GM18873 (cell line): ENCODE measurements at regions not wholly inside any gene's neighbourhood (a gene's known extent, or its start where the extent isn't known, plus 50 kb on each side); places are given as distances from the start of the nearest gene placed in this dataset.

Source experiments
- ATAC-seq: cut with Tn5 transposase; IDR thresholded peaks from one replicate; pipeline ENCODE4 v1.9.1; 2021; ENCODE audit warnings: mild to moderate bottlenecking, moderate library complexity, moderate number of reproducible peaks; ENCODE audit not compliant: unreplicated experiment, low FRiP score

DNA sequence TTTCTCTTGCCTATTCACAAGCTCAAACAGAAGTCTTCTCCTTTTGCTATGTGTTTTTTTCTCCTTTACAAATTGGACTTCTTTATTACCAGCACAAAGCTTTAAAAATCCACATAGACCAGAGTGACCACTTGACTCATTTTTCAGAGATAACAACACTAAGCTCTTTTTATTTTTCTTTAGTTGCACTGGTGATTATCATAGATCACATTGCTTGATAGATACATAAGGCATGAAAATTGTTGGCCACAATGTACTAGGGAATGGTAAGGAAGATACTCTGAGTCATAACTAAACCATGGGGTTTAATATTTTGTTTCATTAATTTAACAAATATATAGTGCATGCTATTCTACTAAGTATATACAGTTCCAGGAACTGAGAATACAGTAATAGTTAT is 159.0 kb downstream of the GASK1B start:
- ATAC-seq, result no peak

DNA sequence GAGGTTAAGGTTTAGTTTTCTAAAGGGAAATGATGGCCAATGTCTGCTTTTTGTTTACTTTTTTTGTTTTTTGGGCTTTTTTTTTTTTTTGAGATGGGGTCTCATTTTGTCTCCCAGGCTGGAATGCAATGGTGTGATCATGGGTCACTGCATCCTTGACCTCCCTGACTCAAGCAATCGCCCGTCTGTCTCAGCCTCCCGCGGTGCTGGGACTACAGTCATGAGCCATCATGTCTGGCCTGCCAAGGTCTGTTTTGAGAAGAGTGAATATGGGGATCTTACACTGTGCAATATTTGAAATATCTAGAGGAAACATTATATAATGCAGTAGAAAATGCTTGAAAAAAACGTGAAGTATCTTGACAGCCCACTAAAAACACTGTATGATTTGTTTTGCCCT is 162.5 kb downstream of the GASK1B start:
- no peak for ATAC-seq

DNA sequence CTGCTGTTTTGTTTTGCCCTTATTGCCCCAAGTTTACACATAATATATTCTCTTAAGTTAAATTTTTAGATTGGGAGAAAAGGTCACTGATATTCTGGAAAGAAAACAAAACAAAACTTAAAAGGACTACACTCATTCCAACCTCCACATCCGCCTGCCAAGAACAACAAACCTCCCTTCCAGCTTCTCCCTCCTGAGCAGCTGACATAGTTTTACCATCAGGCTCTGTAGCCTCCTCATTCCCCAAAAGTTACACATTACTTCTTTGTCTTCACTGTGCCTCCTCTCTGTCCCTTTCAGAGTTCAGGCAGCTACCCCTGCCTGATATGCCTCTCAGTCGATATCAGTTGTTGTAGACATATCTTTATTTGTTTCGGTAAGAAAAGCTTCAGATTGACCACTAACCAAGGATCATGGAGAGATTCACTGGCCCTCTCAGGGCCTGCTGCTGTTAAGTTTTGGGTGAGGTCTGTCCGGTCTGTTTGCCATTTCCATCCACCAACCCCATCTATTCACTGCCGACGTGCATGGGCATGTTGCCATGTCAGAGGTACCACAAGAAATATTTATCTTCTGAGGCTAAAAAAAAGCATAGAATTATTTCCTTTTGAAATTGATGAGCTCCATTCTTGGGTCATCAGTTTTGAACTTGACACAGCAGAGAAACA is 164.1 kb downstream of the GASK1B start:
- no peak for ATAC-seq

DNA sequence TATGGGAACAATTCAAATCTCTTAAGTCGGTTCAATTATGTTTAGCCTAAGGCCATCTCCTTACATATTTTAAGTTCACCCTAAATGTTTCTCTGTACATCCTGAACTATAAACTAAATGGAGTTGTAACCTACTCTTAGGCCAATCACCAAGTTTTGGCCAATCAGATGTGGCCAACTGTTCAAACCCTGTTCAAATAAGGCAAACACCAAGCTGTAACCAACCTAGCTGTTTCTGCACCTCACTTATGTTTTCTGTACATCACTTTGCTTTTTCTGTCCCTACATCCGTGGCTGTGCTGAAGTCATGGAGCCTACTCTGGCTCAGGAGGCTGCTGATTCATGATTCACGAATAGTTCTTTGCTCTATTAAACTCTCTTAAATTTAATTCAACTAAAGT is 165.3 kb downstream of the GASK1B start:
- ATAC-seq, result no peak

DNA sequence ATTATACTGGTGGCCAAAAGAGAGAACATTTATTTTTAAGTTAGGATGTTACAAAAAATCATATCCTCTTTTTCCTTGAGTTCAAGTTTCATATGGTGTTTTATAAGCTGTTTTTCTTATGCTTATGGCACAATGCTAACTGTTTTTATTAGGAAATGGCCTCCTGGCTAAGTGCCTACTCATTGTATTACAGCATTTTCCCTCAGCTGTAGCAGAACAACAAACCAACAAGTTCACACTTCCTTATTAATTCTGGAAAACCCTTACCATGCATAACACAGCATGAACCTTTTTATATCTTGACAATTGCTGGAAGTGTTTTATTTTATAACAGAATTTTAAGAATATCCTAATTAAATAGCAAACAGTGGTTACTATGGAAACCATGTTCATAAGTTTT is 165.8 kb downstream of the GASK1B start:
- ATAC-seq, result no peak

DNA sequence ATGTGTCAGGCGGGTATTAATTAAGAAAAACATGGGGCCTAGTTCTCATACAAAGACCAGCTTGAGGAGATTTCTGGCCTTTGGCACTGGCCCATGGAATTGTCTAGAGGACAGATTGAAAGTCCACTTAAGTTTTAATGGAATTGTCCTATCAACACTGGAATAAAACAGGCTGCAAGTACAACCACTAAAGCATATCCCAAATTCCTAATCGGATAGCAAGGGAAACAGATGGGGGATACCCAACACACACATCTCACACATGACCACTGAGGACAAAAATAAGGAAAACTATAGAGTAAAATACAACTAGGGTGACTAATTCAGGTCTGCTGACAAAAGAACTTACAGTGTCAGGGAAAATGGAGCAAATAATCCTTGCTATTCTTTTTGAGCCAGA is 167.8 kb downstream of the GASK1B start:
- no peak for ATAC-seq

DNA sequence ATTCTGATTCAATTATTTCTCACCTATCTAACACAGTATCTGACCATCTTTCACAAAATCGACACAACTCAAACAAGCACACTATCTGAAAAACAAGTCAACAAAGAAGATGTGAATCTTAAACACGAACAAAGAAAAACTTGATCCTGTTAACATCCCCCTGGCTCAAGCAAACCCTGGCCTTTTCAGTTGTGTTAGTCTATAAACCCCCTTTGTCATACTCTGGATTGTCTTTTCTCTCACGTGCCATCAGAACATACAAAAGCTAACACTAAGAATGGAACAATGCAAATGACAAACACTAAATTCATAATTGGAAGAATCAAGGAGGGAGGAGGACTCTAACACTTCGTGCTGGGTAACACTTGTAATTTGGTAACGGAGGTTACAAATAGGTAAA is 168.7 kb downstream of the GASK1B start:
- no peak for ATAC-seq

DNA sequence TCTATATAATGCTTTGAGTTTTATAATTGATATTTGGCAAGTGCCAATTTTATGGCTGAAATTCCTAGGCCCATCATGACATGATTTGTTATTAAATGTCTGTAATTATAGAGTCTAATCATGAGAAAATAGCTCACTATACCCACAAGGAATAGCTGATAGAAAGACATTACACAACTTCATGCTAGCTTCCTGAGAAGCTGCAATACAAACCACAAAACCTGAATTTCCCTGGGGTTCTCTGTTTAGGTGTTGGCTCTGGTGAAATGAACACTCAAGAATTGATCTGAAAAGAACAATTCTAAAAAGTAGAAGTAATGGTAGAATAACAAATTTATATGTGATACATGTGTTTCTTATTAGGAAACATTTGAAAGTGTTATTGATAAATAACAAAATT is 169.6 kb downstream of the GASK1B start:
- ATAC-seq, result no peak

DNA sequence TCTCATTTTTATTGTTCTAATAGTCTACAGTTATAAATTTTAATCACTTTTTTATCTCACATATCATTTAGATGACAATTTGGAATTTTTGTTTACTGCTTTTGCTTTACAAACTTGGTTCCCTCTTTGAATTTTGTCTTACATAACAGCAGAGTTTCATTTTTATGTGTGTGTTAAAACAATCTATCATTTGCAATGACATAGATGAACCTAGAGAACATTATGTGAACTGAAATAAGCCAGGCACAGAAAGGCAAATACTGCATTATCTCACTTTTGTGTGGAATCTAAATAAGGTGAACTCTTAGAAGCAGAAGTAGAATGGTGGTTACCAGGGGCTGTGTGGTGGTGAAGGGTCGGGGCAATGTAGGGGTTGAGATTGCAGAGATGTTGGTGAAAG is 170.7 kb downstream of the GASK1B start:
- no peak for ATAC-seq

DNA sequence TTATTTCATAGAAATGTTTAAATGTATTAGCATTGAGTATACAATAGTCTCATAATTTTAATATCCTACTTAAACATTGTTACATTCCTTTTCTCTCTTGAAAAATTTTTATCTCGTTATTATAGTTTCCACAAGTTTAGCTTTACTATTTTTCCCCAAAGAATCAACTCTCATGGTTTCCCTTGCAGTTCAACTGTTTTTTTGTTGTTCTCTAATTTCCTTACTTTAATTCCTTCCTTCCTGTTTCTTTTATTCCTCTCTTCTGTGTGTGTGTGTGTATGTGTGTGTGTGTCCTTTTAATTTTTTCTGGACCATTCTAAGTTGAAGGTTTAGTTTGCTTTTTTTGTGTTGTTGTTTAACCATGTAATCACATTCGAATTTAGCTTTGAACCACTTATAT is 171.1 kb downstream of the GASK1B start:
- ATAC-seq, result no peak

DNA sequence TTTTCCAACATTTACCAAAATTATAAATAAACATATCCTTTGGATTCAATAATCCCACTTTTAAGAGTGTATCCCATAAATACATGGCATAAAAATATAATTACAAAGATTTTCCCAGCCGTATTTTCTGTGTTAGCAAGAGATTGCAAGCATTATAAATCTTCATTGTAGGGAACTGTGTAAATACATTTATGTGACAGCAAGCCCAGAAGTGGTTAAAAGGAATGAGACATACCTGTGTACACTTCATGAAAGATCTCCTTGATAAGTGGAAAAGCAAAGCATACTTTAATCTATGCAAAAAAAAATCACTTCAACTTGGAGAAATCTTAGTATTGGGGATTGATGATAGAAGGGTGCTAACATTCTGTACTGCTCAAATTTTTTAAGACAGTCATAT is 173.1 kb downstream of the GASK1B start:
- no peak for ATAC-seq

DNA sequence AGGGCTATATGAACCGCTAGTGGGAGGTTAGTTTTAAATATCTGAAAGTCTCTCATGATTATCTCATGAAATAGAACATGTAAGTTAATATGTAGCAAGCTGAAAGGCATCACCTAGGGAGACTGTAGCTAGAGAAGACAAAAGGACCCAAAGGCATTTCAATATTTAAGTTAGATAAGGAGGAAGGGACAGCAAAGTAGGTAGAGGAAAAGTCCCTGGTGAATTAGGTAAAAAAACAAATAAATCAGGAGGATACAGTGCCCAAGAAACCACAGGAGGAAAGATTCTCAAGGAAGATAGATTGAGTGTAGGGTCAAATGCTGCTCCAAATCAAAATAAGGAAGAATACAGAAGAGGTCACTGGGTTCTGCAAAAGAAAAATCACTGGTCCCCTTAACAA is 175.5 kb downstream of the GASK1B start:
- no peak for ATAC-seq

DNA sequence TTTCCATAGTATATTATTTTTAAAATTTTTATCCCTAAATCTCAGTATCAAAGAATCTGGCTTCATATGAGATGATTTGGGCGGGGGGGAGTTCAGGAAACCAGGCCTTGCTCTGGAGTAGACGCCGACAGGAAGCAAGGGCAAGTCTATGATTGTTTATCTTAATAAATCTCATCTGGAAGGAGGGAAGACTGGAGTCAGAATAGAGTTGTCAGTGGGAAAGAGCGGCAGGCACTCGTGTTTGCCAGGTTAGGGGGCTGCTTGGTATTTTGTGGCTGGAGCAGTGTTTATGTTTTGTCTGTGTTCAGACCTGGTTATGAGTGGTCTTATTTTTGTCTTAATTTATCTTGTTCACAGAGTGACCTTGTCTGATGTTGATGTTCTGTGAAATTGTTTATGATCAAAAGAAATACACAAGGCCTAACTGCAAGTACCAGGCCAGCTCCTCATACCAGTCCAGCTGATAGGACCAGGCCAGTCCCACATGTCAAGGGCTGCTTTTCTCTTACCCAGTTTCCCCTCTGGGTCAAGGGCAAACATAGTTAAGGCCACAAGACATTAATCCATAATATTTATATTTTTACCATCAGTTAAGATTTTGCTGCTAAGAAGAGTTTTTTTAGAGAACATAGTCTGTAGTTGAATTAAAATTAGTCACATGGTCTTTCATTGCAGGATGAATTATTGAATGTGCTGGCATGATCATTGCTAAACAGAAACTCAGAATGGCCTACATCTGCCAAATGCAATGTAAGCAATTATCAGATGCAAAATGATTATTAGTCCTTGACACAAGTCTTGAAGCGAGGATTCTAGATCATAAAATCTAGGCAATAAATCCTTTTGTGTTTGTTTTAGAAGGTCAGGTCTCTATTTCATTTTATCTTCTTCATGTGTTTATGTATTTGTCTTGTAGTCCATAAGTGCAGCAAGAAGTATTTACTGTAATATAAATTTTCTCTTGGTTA is 176.5 kb downstream of the GASK1B start:
- no peak for ATAC-seq

DNA sequence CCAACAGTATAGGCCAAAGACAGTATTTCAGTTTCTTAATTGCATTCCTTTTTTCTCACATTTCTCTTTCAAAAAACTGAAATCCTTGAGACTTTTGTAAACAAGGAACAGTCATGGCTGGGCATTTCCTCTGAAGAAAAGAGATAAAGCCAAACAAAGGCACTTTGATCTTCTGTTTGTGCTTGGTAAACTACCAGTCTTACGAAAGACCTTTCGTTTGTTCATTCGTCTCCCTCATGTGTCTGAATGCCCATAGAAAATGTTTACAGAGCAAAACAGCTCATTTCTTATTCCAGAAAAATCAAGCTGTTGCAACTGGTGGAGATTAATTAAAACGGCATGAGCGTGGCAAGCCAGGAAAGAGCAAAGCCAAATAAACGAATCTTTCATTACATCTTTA is 178.0 kb downstream of the GASK1B start:
- no peak for ATAC-seq

DNA sequence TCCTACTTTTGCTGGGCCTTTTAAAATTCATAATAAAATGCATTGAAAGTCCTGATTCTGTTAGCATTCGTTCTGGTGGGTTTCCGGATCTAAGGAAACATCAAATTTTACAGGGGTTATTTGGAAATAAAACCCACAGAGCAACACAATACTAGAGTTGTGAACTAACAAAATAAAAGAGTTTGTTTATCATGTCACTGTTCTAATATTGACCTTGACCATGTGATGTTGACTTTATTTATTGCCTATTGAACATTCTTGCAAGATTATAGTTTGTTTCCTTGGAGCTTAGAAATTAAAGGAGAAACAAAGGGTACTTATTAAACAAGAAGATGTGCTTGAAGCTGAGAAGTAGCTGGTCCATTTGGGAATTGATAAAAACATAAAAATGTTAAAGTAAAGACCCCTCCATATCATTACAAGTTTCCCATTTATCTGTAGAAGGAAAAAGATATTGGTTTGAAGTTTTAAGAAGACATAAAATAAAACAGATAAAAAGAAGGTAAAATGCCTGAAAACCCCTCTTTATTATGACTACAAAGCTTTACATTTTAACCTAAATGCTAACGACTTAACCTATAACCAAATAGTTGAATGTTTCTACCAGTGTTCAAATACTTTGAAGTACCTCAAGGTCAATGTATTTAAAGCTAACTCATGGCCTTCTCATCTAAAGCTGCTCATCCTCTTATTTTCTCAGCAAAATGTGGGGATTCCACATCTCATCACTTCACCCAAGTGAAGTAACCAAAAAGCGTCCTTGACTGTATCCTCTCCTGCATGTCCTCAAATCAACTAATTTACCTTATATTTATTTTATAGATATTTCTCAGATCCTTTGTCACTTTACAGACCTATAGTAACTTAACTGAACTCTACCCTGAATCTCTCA is 179.6 kb downstream of the GASK1B start:
- ATAC-seq, result no peak

DNA sequence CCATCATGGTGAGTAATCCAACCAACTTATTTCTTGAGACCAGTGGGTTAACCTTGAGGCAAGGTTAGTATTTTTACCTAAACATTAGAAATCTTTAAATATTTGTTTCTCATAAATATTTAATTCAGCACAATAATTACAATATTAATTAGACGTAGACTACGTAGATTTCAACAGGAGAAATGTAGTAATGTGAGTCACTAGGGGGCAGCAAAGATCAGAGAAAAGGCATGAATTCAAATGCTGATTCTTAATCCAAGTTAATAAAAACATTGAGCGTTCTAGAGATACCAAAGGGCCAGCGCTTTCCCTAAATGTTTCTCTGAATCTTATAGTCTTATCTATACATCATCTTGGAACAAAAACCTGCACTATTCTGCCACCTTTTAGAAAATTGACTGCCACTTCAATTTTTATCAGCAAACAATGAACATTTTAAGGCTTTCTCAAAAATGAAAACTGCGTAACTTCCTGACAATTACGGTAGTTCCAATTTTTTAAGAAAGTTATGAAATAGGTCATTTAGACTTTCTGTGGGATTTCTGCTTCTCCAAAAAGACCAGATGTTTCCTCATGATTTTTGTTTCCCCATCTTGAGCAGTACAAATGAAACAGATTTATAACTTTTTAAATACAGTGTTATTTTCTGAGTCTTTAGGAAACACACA is 180.7 kb downstream of the GASK1B start:
- no peak for ATAC-seq

DNA sequence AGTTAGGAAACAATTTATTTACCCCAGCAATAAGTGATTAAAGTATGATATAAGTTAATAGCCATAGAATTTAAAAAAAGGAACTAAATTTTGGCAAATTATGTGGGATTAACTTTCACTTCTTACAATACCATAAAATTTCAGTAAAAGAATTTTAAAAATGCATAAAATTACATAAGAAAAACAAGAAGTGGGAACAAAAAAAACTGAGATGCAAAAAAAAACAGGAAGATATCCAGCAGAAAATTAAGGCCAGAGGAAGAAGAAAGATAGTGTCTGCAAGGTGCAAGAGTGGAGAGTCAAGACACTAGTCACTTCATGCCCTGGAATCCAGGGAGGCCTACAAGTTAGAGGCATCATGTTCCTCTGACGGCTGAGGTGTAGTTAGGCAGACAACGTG is 184.2 kb downstream of the GASK1B start:
- no peak for ATAC-seq

DNA sequence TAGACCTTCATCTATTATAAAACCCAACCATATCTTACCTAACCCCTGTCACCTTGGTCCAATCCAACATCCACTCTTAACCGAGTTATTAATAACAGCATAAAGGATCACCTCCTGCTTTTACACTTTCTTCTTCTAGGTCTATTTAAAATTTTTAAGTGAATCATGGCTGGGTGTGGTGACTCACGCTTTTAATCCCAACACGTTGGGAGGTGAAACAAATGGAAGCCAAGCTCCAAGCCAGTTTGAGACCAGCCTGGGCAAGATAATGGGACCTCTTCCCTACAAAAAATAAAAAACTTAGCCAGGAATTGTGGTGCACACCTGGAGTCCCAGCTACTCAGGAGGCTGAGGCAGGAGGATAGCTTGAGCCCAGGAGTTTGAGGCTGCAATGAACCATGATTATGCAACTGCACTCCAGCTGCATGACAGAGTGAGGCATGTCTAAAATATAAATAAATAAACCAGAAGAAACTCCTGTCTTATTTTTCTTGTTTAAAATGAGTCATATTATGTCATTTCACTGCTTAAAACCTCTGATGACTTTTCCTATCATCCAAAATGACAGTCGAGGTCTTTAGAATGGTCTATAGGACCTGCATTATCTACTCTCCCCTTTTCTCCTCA is 188.4 kb downstream of the GASK1B start:
- ATAC-seq, result no peak

DNA sequence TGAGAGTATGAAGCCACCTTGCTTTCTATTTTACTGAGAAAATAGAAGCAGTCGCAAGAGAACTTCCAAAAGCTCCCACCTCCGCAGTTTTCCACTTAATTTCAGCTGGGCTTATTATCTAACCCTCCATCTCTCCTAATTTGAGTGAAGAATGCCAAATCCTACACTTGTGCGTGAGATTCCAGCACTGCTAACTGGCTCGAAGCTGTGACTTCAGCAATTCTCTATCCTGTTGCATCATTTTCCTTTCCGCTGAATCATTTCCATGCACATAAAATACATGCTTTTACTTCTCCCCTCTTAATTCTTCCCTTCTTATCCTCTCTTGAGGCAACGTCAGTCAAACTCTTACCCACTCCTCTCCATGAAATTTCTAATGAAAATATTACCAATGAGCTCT is 189.5 kb downstream of the GASK1B start:
- no peak for ATAC-seq

DNA sequence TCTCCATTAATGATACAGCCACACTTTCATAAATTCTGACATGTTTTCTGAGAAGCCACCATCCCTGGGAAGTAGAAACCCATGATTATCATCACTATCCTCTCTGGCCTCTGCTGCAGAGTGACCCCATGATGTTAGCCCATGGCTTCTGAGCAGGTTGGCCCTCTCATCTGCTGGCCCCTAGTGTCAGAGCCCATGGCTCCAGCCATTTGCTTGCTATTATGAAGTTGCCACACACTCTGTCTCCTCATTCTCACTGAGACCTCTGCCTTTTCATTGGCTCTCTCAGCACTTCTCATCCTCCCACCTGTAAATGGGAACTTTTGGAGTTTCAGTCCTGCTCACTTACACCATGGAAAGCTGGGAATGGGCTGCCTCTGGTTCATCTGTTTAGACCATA is 192.7 kb downstream of the GASK1B start:
- ATAC-seq, result no peak
